ENCODE measurements at regions not wholly inside any gene's neighbourhood (a gene's known extent, or its start where the extent isn't known, plus 50 kb on each side); places are given as distances from the start of the nearest gene placed in this dataset.

GRCh38 chr6:965343-965742, 272.4 kb upstream of the EXOC2 start:
- H3K27me3 ChIP-seq, result no peaks in the 10 kb centered on the region
- 96 to 97% methylated on average over 2 of the region's 2 CpGs for WGBS, 2 donors
- DNase-seq (ENCODE audit: low spot score in 2 of 2), result no peak
- no peaks in the 10 kb centered on the region for H3K36me3 ChIP-seq
- H3K4me3 ChIP-seq, result no peak overlapping the region
- H3K4me1 ChIP-seq, result no peaks in the 10 kb centered on the region
- peaks cover 0 to 6% (median 0%) of the 10 kb centered on the region in 4 donors for H3K9me3 ChIP-seq
- no peak for TF ChIP-seq EP300 (IDR thresholded peaks at IDR 0.05)
- TF ChIP-seq, protein P1, sequence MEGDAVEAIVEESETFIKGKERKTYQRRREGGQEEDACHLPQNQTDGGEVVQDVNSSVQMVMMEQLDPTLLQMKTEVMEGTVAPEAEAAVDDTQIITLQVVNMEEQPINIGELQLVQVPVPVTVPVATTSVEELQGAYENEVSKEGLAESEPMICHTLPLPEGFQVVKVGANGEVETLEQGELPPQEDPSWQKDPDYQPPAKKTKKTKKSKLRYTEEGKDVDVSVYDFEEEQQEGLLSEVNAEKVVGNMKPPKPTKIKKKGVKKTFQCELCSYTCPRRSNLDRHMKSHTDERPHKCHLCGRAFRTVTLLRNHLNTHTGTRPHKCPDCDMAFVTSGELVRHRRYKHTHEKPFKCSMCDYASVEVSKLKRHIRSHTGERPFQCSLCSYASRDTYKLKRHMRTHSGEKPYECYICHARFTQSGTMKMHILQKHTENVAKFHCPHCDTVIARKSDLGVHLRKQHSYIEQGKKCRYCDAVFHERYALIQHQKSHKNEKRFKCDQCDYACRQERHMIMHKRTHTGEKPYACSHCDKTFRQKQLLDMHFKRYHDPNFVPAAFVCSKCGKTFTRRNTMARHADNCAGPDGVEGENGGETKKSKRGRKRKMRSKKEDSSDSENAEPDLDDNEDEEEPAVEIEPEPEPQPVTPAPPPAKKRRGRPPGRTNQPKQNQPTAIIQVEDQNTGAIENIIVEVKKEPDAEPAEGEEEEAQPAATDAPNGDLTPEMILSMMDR (IDR thresholded peaks at IDR 0.05), result no peak
- TF ChIP-seq POLR2A (IDR thresholded peaks at IDR 0.05), result no peak
- H3K27ac ChIP-seq, result no peak overlapping the region

DNA sequence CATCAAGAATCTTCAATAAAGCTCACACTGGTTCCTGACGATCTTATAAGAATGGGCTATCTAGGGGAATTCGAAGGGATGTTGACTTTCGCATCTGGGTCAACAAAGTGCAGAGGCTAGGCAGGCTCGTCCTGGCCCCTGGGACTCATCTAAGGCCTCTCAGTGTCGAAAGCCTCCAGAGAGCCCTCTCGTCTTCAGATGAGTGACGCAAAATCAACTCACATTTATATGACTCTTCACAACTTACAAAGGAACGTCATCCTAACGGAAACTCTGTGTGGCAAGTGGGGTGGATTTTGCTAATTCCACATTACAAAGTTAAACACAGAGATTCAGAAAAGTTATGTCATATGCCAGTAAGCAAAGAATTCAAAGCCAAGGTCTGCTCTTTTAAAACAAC, 270.5 kb upstream of the EXOC2 start:
- DNase-seq (ENCODE audit: low spot score in 2 of 2), result no peak
- no peaks in the 10 kb centered on the region for H3K36me3 ChIP-seq
- no peak overlapping the region for H3K27ac ChIP-seq
- WGBS, 2 donors, result 66 to 79% methylated on average over 9 of the region's 9 CpGs
- H3K9me3 ChIP-seq, result no peaks in the 10 kb centered on the region
- no peaks in the 10 kb centered on the region for H3K4me1 ChIP-seq
- H3K4me3 ChIP-seq, result no peak overlapping the region
- TF ChIP-seq, protein P1 (IDR thresholded peaks at IDR 0.05), result no peak
- no peak for TF ChIP-seq EP300 (IDR thresholded peaks at IDR 0.05)
- no peak for TF ChIP-seq POLR2A (IDR thresholded peaks at IDR 0.05)
- no peaks in the 10 kb centered on the region for H3K27me3 ChIP-seq

DNA sequence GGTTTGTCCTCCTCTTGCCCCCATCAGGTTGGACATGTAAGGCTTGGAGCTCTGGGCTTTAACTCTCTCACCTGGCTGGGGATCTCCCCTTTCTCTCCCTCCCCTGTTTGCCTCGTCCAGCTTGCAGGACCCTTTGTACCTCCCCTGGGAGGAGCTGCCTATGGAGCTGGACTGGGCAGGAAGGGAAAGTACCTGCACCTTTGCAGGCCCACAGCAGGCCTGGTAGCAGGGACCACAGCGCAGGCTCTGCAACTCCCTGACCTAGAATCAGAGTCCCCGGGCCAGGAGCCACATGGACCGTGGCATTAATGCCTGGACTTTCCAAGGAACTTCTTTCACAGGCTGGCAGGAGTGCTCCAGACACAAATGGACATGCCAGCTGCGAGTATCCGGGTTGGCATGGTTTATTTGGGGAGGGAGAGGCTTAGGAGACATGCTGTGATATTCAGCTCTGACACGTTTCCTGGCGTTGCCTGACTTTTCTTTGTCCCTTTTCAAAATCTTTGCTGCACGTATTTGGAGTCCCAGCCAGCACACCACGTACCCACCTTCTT, 268.5 kb upstream of the EXOC2 start:
- Histone ChIP-seq H3K4me3 (no peak overlapping the region), H3K9me3 (no peaks in the 10 kb centered on the region)
- TF ChIP-seq, protein P1 (IDR thresholded peaks at IDR 0.05), result no peak
- no peak for TF ChIP-seq POLR2A (IDR thresholded peaks at IDR 0.05)

DNA sequence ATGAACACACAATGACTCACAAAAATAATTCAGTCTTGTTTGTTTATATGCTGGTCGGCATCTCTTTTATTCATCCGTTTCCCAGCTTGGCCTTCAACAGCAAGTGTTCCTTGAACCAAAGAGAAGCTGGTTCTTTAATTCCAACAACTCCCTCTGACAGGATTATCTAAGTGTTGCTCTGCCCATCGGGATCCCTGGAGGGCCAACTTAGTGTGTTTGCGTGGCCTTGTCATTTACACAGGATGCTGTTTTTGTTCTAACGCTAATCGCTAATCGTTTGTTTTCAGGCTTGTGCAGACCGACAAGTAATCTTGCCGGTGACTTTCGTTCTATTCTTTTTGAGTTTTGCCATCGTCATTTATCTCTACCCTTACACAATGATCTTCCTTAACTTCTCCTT, 267.4 kb upstream of the EXOC2 start:
- H3K27me3 ChIP-seq, result no peaks in the 10 kb centered on the region
- no peak for TF ChIP-seq POLR2A (IDR thresholded peaks at IDR 0.05)
- no peak for TF ChIP-seq EP300 (IDR thresholded peaks at IDR 0.05)
- TF ChIP-seq, protein P1 (IDR thresholded peaks at IDR 0.05), result no peak
- no peaks in the 10 kb centered on the region for H3K36me3 ChIP-seq
- no peak overlapping the region for H3K4me3 ChIP-seq
- no peaks in the 10 kb centered on the region for H3K4me1 ChIP-seq
- H3K27ac ChIP-seq, result no peak overlapping the region
- no peak for DNase-seq (ENCODE audit: low spot score in 2 of 2)
- 69 to 75% methylated on average over 11 of the region's 11 CpGs for WGBS, 2 donors
- no peaks in the 10 kb centered on the region for H3K9me3 ChIP-seq

More for the DNA sequence above, 268.5 kb upstream of the EXOC2 start:
- Histone ChIP-seq H3K4me1 (no peaks in the 10 kb centered on the region), H3K27me3 (no peaks in the 10 kb centered on the region), H3K27ac (no peak overlapping the region), H3K36me3 (no peaks in the 10 kb centered on the region)
- 77 to 83% methylated on average over 7 to 10 of the region's 10 CpGs for WGBS, 2 donors
- no peak for DNase-seq (ENCODE audit: low spot score in 2 of 2)

DNA sequence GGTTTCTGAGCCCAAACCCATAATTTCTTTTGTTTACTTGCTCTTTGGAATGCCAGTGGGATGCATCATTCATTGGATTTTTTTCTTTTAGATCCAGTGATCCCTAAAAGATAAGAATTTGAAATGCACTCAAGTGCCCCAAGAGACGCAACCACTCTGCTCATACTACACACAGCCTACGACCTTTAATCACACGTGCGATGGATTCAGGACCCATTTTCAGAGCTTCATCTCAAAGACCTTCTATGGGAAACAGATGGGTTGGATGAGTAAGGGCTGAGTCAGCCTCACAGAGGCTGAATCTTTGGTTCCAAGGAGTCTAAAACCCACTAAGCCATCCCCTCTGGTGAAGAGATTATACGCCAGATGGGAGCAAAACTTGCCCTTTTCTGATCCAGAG, 265.5 kb upstream of the EXOC2 start:
- Histone ChIP-seq H3K9me3 (no peaks in the 10 kb centered on the region), H3K27ac (no peak overlapping the region), H3K4me3 (no peak overlapping the region), H3K4me1 (no peaks in the 10 kb centered on the region), H3K36me3 (no peaks in the 10 kb centered on the region), H3K27me3 (no peaks in the 10 kb centered on the region)
- no peak for DNase-seq (ENCODE audit: low spot score in 2 of 2)
- TF ChIP-seq POLR2A (IDR thresholded peaks at IDR 0.05) (no peak), EP300 (IDR thresholded peaks at IDR 0.05) (no peak)
- TF ChIP-seq, protein P1 (IDR thresholded peaks at IDR 0.05), result no peak
- 58 to 60% methylated on average over 5 of the region's 5 CpGs for WGBS, 2 donors

Data from tibial nerve (tissue), 4 donors.